CD4-positive, alpha-beta T cell (primary cell): ENCODE measurements at regions not wholly inside any gene's neighbourhood (a gene's known extent, or its start where the extent isn't known, plus 50 kb on each side); places are given as distances from the start of the nearest gene placed in this dataset.

ENCODE experiments used
- ATAC-seq: fragments of 200-7000 bp; cut with Tn5 transposase; one replicate; pipeline ENCODE4 v1.10.0; 2022; ENCODE audit warnings: mild to moderate bottlenecking; ENCODE audit not compliant: poor library complexity
- CTCF ChIA-PET: fragments of 350-600 bp; sonication (Branson Sonifier 250); formaldehyde crosslinking; loops from one replicate; lab custom pipeline; 2021; ENCODE audit warnings: antibody characterized with exemption, inconsistent platforms; lab: Charles Lee
- POLR2A ChIA-PET: fragments of 350-600 bp; sonication (Branson Sonifier 250); formaldehyde crosslinking; loops from one replicate; lab custom pipeline; 2021; ENCODE audit warnings: antibody characterized with exemption, inconsistent platforms; lab: Charles Lee
- DNase-seq, 14 experiments: peaks; one replicate each; pipeline ENCODE4 v3.0.0-alpha.2; 2013 to 2020; ENCODE audit warnings: mixed read lengths in 2 of 14
- H3K27ac ChIP-seq, 2 donors: one replicate each; pipeline versions ENCODE4 v1.5.1 to v1.7.0; 2013; ENCODE audit warnings: low read length in 2 of 2, low read depth in 1 of 2, mild to moderate bottlenecking in 1 of 2
- H3K27me3 ChIP-seq, 2 experiments: 1 replicate in 1 of 2; 2 replicates in 1 of 2; pipeline versions ENCODE4 v1.6.1 to v1.7.0; 2013; ENCODE audit warnings: low read length in 2 of 2, control low read depth in 1 of 2, mild to moderate bottlenecking in 1 of 2, moderate library complexity in 1 of 2; ENCODE audit not compliant: insufficient read depth in 2 of 2, control insufficient read depth in 1 of 2
- H3K36me3 ChIP-seq: one replicate; pipeline ENCODE4 v1.6.1; 2013; ENCODE audit warnings: low read length, control low read depth; ENCODE audit not compliant: insufficient read depth
- H3K4me1 ChIP-seq: one replicate; pipeline ENCODE4 v1.6.1; 2013; ENCODE audit warnings: low read length, control low read depth; ENCODE audit not compliant: insufficient read depth
- H3K4me3 ChIP-seq: one replicate; pipeline ENCODE4 v1.5.1; 2013; ENCODE audit warnings: mild to moderate bottlenecking, low read length, moderate library complexity
- H3K9me3 ChIP-seq, 2 experiments: 1 replicate in 1 of 2; 2 replicates in 1 of 2; pipeline versions ENCODE4 v1.6.1 to v1.7.0; 2013; ENCODE audit warnings: low read length in 2 of 2, mild to moderate bottlenecking in 2 of 2, control low read depth in 1 of 2, moderate library complexity in 1 of 2; ENCODE audit not compliant: control insufficient read depth in 1 of 2, insufficient read depth in 1 of 2
- H3K27ac Mint-ChIP-seq: one replicate; pipeline ENCODE4 v1.8.0; 2020; ENCODE audit warnings: mixed read lengths
- H3K27me3 Mint-ChIP-seq: one replicate; pipeline ENCODE4 v1.8.0; 2021; ENCODE audit warnings: mixed read lengths
- H3K36me3 Mint-ChIP-seq: one replicate; pipeline ENCODE4 v1.8.0; 2021; ENCODE audit warnings: low read depth, mixed read lengths
- H3K4me1 Mint-ChIP-seq: one replicate; pipeline ENCODE4 v1.8.0; 2021; ENCODE audit warnings: low read depth, mixed read lengths
- H3K4me3 Mint-ChIP-seq: one replicate; pipeline ENCODE4 v1.8.0; 2020; ENCODE audit warnings: mild to moderate bottlenecking, mixed read lengths
- H3K9me3 Mint-ChIP-seq: one replicate; pipeline ENCODE4 v1.8.0; 2020; ENCODE audit warnings: mixed read lengths
- intact Hi-C, 2 experiments: fragments of 100-400 bp; cut with DNase I in 1 of 2; cut with micrococcal nuclease in 1 of 2; formaldehyde crosslinking; loops; one replicate each; pipeline versions ENCODE4 v1.15.1 to v1.9.0; 2023 to 2025; cut with DNase I, micrococcal nuclease
- TF ChIP-seq, protein P1 (sequence below): fragments of 200-600 bp; IDR thresholded peaks from one replicate; pipeline ENCODE4 v1.8.0; 2022; ENCODE audit warnings: antibody characterized with exemption, mild to moderate bottlenecking

DNA sequence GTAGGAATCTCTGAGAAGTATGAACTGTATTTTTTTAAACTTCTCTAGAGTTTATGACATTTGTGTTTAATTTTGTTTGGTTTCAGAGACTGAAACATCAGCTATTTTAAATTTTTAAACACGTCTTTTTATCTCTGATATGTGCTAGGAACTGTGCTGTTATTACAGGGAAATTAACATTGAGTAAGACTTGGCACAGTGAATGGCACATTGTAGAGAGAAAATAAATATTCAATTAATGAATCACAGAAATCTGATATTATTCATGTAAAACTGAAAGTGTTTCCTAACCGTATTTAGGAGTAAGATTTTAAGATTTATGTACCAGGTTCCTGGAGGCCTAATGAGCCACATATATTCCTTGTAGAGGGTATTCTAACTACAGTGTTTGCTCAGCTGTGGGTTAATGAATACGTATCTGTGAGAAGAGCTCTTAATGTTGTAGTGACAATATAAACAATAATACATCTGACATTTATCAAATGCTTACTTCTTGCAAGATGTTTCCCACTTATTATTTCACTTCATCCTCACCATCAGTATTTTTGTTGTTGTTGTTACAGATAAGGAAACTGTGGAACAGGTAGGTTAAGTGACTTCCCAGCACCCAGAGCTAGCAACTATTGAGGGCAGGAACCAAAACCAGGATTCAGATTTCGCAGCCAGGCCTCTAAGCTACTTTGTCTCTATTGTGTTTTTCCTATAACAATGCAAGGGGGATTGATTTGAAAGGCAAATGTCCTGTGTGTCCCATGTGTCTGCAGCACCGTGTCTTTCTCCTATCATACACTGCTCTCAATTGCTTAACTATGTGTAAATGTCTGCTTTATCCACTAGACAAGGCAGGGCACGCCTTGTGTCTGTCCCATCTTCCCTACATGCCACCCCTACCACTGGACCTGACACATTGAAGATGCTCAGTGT lies 121.1 kb upstream of the FAM9C start:
- Histone ChIP-seq H3K4me1 (peaks cover 11% of the 10 kb centered on the region), H3K27me3 (no peaks in the 10 kb centered on the region), H3K36me3 (no peaks in the 10 kb centered on the region), H3K27ac (no peak overlapping the region), H3K9me3 (no peaks in the 10 kb centered on the region), H3K4me3 (no peak overlapping the region)
- no peak for DNase-seq
- Mint-ChIP-seq H3K4me1 (peaks cover 44% of the 10 kb centered on the region), H3K4me3 (no peak overlapping the region), H3K9me3 (peaks cover 2% of the 10 kb centered on the region), H3K36me3 (no peaks in the 10 kb centered on the region), H3K27me3 (no peaks in the 10 kb centered on the region), H3K27ac (peak overlapping the region; percentile 6)
- ATAC-seq = no peak
- TF ChIP-seq, protein P1, sequence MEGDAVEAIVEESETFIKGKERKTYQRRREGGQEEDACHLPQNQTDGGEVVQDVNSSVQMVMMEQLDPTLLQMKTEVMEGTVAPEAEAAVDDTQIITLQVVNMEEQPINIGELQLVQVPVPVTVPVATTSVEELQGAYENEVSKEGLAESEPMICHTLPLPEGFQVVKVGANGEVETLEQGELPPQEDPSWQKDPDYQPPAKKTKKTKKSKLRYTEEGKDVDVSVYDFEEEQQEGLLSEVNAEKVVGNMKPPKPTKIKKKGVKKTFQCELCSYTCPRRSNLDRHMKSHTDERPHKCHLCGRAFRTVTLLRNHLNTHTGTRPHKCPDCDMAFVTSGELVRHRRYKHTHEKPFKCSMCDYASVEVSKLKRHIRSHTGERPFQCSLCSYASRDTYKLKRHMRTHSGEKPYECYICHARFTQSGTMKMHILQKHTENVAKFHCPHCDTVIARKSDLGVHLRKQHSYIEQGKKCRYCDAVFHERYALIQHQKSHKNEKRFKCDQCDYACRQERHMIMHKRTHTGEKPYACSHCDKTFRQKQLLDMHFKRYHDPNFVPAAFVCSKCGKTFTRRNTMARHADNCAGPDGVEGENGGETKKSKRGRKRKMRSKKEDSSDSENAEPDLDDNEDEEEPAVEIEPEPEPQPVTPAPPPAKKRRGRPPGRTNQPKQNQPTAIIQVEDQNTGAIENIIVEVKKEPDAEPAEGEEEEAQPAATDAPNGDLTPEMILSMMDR = no peak
- CTCF ChIA-PET = no interaction called here
- intact Hi-C loops = no loop called here
- POLR2A ChIA-PET = no interaction called here

DNA sequence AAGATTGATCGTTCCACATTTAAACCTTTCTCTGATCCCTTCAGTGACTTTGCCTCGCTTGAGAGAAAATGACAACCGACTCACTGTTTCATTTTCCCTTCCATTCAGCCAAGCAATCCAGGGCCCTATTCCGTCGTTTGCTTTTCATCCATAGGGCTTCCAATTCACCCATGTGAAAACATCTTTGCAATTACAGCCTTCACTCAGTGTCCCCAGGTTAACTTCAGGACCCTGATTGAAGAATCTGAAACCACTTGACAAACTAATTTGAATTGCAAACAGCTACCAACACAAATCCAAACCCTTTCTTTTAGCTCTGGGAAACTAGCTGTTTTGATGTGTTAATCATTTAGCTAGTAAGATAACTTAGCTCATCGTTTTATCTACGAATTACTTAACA lies 120.2 kb upstream of the FAM9C start:
- no peaks in the 10 kb centered on the region for H3K27me3 ChIP-seq
- TF ChIP-seq, protein P1 = no peak
- no peak overlapping the region for H3K4me3 Mint-ChIP-seq
- H3K27ac ChIP-seq = no peak overlapping the region
- H3K9me3 Mint-ChIP-seq = peaks cover 2% of the 10 kb centered on the region
- no peak overlapping the region for H3K4me3 ChIP-seq
- CTCF ChIA-PET = no interaction called here
- POLR2A ChIA-PET = no interaction called here
- no peak for ATAC-seq
- peaks cover 11% of the 10 kb centered on the region for H3K4me1 ChIP-seq
- no peaks in the 10 kb centered on the region for H3K36me3 ChIP-seq
- intact Hi-C loops = no loop called here
- H3K36me3 Mint-ChIP-seq = no peaks in the 10 kb centered on the region
- no peaks in the 10 kb centered on the region for H3K9me3 ChIP-seq
- no peak for DNase-seq
- H3K27ac Mint-ChIP-seq = no peak overlapping the region
- H3K27me3 Mint-ChIP-seq = no peaks in the 10 kb centered on the region
- peaks cover 44% of the 10 kb centered on the region for H3K4me1 Mint-ChIP-seq

DNA sequence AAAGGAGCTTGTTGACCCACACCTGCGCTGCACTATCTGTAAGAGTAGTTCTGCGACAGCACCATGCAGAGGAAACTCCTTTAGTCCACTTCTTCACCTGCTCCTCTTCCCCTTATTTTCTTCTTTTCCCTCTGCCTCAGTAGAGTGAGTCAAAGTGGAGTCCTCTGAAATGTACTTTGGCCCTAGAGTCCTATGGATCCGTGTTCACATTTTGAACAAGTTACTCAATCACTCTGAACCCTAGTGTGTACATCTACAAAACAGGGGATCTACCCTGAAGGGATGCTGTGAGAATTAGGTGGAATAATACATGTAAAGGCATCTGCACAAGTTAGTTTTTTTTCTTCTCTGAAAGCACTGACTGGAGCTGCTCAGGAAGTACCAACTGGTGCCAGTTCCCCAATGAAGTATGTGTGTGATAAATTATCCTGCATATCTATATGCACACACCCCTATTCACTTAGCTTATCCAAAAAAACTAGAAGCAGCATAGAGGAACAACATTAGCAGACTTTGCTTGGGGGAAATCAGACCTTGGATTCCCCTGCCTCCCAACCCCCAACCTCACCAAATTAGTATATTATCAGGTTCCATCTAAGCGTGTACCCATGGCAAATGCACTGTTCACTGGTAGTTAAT lies 118.5 kb upstream of the FAM9C start:
- H3K36me3 ChIP-seq = no peaks in the 10 kb centered on the region
- no peak overlapping the region for H3K27ac Mint-ChIP-seq
- H3K4me1 Mint-ChIP-seq = peaks cover 32% of the 10 kb centered on the region
- no peak overlapping the region for H3K4me3 ChIP-seq
- intact Hi-C loops = no loop called here
- H3K4me3 Mint-ChIP-seq = no peak overlapping the region
- no peak for ATAC-seq
- TF ChIP-seq, protein P1 = no peak
- H3K27ac ChIP-seq = no peak overlapping the region
- H3K27me3 ChIP-seq = no peaks in the 10 kb centered on the region
- H3K9me3 Mint-ChIP-seq = no peaks in the 10 kb centered on the region
- no peaks in the 10 kb centered on the region for H3K36me3 Mint-ChIP-seq
- ChIA-PET CTCF (interaction anchor here (1.5 kb wide), 1 partner anchor 216 kb away, joined by 4 read pairs; no protein-coding TSS in a partner anchor), POLR2A (no interaction called here)
- no peaks in the 10 kb centered on the region for H3K27me3 Mint-ChIP-seq
- peaks cover 9% of the 10 kb centered on the region for H3K4me1 ChIP-seq
- H3K9me3 ChIP-seq = no peaks in the 10 kb centered on the region
- no peak for DNase-seq
